ENCODE measurements at regions not wholly inside any gene's neighbourhood (a gene's known extent, or its start where the extent isn't known, plus 50 kb on each side); places are given as distances from the start of the nearest gene placed in this dataset.
"Not testable (repeated sequence)": the region's sequence is repeated elsewhere in the genome, so short reads cannot be mapped to it uniquely, and the experiment has no call there.

GRCh38 chr5:152638996-152639552 is 234.0 kb upstream of the NMUR2 start:
- TF ChIP-seq Cebpa-rat (IDR thresholded peaks at IDR 0.05) = no peak
- Histone ChIP-seq H3K4me1 (peaks cover 8% of the 10 kb centered on the region; the same call in 1 of the 2 replicates), H3K4me2 (no peak overlapping the region), H4K20me1 (no peaks in the 10 kb centered on the region), H3K36me3 (no peaks in the 10 kb centered on the region), H3K4me3 (no peak overlapping the region), H3K9me3 (no peaks in the 10 kb centered on the region), H3K9ac (no peak overlapping the region), H3K27ac (no peak overlapping the region), H3K27me3 (no peaks in the 10 kb centered on the region)

GRCh38 chr5:152641970-152642805 is 237.1 kb upstream of the NMUR2 start:
- TF ChIP-seq Cebpa-rat (IDR thresholded peaks at IDR 0.05) = no peak
- H3K9ac ChIP-seq = no peak overlapping the region
- no peak overlapping the region for H3K4me3 ChIP-seq
- no peaks in the 10 kb centered on the region for H4K20me1 ChIP-seq
- no peaks in the 10 kb centered on the region for H3K36me3 ChIP-seq
- H3K27ac ChIP-seq = no peak overlapping the region
- H3K27me3 ChIP-seq = no peaks in the 10 kb centered on the region
- H3K4me1 ChIP-seq = no peaks in the 10 kb centered on the region
- H3K9me3 ChIP-seq = no peaks in the 10 kb centered on the region
- no peak overlapping the region for H3K4me2 ChIP-seq

DNA sequence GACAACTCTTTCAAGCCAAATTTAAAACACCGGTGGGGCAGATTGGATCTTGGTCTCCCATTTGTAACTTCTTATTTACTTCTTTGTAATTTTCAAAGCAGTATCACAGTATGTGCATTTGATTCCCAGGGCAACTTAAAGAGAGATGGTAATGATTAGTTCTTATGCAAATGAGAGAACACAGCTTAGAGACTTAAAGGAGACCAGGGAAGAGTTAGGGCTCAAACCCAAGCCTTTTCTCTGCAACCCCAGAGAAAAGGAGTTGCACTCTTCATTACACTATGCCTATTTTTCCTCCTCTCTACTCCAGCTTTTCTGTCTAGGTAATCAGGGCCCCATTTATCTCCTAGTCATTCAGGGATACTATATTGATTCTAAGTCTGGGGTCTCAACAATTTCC is 237.8 kb upstream of the NMUR2 start:
- H3K9me3 ChIP-seq = no peaks in the 10 kb centered on the region
- H3K9ac ChIP-seq = no peak overlapping the region
- no peak for TF ChIP-seq Cebpa-rat (IDR thresholded peaks at IDR 0.05)
- H3K27ac ChIP-seq = no peak overlapping the region
- no peaks in the 10 kb centered on the region for H3K36me3 ChIP-seq
- no peaks in the 10 kb centered on the region for H3K27me3 ChIP-seq
- H3K4me1 ChIP-seq = no peaks in the 10 kb centered on the region
- H4K20me1 ChIP-seq = no peaks in the 10 kb centered on the region
- no peak overlapping the region for H3K4me2 ChIP-seq
- no peak overlapping the region for H3K4me3 ChIP-seq

DNA sequence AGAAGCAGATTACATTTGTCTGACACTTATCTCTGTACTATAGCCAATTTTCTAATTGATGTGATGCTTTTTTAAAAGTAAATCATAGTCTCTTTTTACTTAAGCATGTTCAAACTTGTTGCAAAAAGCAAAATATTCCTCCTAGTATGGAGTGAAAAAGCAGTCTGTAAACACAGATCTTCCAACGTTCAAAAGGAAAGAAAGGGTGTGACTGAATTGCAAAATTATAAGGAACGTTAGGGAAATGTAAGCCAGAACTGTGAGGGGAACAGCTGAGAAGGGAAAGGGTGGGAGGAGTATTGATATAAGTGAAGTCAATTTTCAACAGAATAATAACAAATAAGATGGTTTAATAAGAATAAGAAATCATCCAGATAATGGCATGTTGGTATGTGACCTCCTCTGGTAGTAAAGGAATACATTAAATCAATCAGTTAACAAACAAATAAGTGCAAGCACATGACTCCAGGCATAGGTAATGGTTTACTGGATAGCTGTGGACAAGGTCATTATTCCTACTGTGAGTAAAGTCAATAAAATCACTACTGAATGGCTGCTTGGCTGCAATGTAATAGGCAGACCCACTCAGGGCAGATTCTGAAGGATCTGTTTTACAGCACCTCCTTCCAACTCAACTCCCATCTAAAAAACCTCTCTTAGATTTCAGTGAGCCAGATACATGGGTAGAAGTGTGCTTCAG is 239.1 kb upstream of the NMUR2 start:
- Histone ChIP-seq H4K20me1 (no peaks in the 10 kb centered on the region), H3K4me2 (no peak overlapping the region), H3K9me3 (no peaks in the 10 kb centered on the region), H3K27me3 (no peaks in the 10 kb centered on the region), H3K9ac (no peak overlapping the region), H3K4me1 (no peaks in the 10 kb centered on the region), H3K27ac (no peak overlapping the region), H3K36me3 (no peaks in the 10 kb centered on the region), H3K4me3 (no peak overlapping the region)
- no peak for TF ChIP-seq Cebpa-rat (IDR thresholded peaks at IDR 0.05)

GRCh38 chr5:152649609-152650008 is 244.5 kb upstream of the NMUR2 start:
- Histone ChIP-seq H3K9ac (no peak overlapping the region), H3K4me1 (no peaks in the 10 kb centered on the region), H3K27me3 (no peaks in the 10 kb centered on the region), H3K36me3 (no peaks in the 10 kb centered on the region), H3K27ac (no peak overlapping the region), H3K9me3 (no peaks in the 10 kb centered on the region), H3K4me2 (no peak overlapping the region), H4K20me1 (no peaks in the 10 kb centered on the region), H3K4me3 (no peak overlapping the region)
- TF ChIP-seq Cebpa-rat (IDR thresholded peaks at IDR 0.05) = no peak

DNA sequence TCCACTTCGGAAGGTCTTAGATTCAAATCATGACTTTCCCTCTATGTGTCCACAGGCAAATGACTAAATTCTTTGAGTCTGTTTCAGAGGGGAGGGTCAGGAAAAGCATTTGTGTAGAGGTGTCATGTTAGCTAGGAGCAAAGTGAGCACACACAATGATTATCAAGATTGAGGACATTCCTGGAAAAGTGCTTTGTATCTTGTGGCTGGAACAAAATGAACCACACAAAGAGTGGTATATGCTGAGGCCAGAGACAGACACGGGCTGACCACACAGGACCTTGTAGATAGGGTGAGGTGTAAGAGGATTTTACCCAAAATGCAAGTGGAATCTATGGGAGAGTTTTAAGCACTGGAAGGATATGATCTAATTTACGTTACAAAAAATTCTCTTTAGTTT is 245.3 kb upstream of the NMUR2 start:
- no peaks in the 10 kb centered on the region for H4K20me1 ChIP-seq
- no peak overlapping the region for H3K4me2 ChIP-seq
- H3K36me3 ChIP-seq = no peaks in the 10 kb centered on the region
- no peak overlapping the region for H3K4me3 ChIP-seq
- no peak for TF ChIP-seq Cebpa-rat (IDR thresholded peaks at IDR 0.05)
- H3K27me3 ChIP-seq = no peaks in the 10 kb centered on the region
- no peak overlapping the region for H3K27ac ChIP-seq
- H3K9me3 ChIP-seq = no peaks in the 10 kb centered on the region
- no peaks in the 10 kb centered on the region for H3K4me1 ChIP-seq
- no peak overlapping the region for H3K9ac ChIP-seq

- not testable (repeated sequence) for H3K9me3 ChIP-seq, H4K20me1 ChIP-seq, H3K4me2 ChIP-seq, H3K4me3 ChIP-seq, H3K36me3 ChIP-seq, H3K27me3 ChIP-seq, H3K4me1 ChIP-seq, H3K9ac ChIP-seq, H3K27ac ChIP-seq
These were observed 254.4 kb upstream of the NMUR2 start for GRCh38 chr5:152659470-152659869.

DNA sequence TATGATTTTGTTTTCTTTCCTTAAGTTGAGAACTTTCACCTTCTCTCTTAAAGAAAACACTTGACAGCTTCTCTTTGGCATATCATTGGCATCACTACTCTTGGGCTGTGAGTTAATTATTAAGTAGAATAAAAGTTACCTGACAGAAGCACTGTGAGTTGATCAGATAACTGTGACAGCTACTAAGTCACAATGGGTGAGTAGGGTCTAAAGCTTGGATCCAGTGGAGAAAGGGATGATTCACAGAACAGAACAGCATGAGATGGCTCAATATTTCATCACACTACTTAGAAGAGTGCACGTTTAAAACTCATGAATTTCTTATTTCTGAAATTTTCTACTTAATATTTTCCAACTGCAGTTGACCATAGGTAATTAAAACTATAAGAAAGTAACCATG is 268.5 kb upstream of the NMUR2 start:
- H3K27ac ChIP-seq = no peak overlapping the region
- TF ChIP-seq Cebpa-rat (IDR thresholded peaks at IDR 0.05) = no peak
- no peak overlapping the region for H3K4me2 ChIP-seq
- H3K4me3 ChIP-seq = no peak overlapping the region
- H3K36me3 ChIP-seq = no peaks in the 10 kb centered on the region
- H4K20me1 ChIP-seq = no peaks in the 10 kb centered on the region
- H3K9me3 ChIP-seq = no peaks in the 10 kb centered on the region
- no peak overlapping the region for H3K9ac ChIP-seq
- H3K27me3 ChIP-seq = no peaks in the 10 kb centered on the region
- H3K4me1 ChIP-seq = no peaks in the 10 kb centered on the region

- Histone ChIP-seq H3K4me3 (no peak overlapping the region), H3K9me3 (no peaks in the 10 kb centered on the region), H3K36me3 (no peaks in the 10 kb centered on the region), H3K27ac (no peak overlapping the region), H3K4me2 (no peak overlapping the region), H3K4me1 (no peaks in the 10 kb centered on the region), H4K20me1 (no peaks in the 10 kb centered on the region), H3K27me3 (no peaks in the 10 kb centered on the region), H3K9ac (no peak overlapping the region)
- no peak for TF ChIP-seq Cebpa-rat (IDR thresholded peaks at IDR 0.05)
These were observed 269.3 kb upstream of the NMUR2 start for GRCh38 chr5:152674403-152674802.

DNA sequence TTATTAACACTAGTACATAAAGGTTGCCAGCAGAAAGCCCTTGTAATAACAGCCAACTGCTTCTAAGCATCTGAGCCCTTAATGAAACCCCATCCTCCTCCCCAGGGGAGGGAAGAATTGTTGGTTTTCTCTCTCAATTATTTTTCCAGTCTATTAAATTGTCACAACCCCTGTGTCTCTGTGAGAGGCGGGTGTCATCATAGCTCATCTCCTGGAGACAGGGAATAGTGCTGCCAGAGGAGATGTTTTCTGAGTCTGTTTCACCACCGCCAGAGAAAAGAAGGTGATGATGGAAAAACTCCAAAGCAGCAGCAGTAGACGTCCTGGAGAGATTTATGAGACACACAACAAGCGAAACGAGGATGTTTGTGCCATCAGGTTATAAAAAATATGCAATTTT is 271.1 kb upstream of the NMUR2 start:
- no peak overlapping the region for H3K9ac ChIP-seq
- no peaks in the 10 kb centered on the region for H4K20me1 ChIP-seq
- no peak overlapping the region for H3K4me2 ChIP-seq
- no peaks in the 10 kb centered on the region for H3K9me3 ChIP-seq
- no peak overlapping the region for H3K27ac ChIP-seq
- H3K27me3 ChIP-seq = no peaks in the 10 kb centered on the region
- no peaks in the 10 kb centered on the region for H3K4me1 ChIP-seq
- no peak overlapping the region for H3K4me3 ChIP-seq
- TF ChIP-seq Cebpa-rat (IDR thresholded peaks at IDR 0.05) = no peak
- H3K36me3 ChIP-seq = no peaks in the 10 kb centered on the region
